ENCODE measurements at regions not wholly inside any gene's neighbourhood (a gene's known extent, or its start where the extent isn't known, plus 50 kb on each side); places are given as distances from the start of the nearest gene placed in this dataset.

- H3K27ac Mint-ChIP-seq = peak overlapping the region in 1 of 7 donors; percentile 74
- no peak overlapping the region for H3K4me3 ChIP-seq (replicated peaks in 1 of 3; ENCODE audit: low read depth in 2 of 3, low read length in 3 of 3)
- intact Hi-C loops (cut with micrococcal nuclease) = no loop called here
- no peaks in the 10 kb centered on the region for H3K36me3 Mint-ChIP-seq
- H2AFZ ChIP-seq (ENCODE audit: insufficient read depth, low read depth, low read length, poor library complexity, severe bottlenecking) = no peak overlapping the region
- no peak for TF ChIP-seq CTCF (IDR thresholded peaks at IDR 0.05)
- H3K4me3 Mint-ChIP-seq = no peak overlapping the region
- DNase-seq = no peak
- 100% methylated on average over 2 of the region's 11 CpGs for WGBS (ENCODE audit: insufficient coverage)
- no peaks in the 10 kb centered on the region for H3K4me1 ChIP-seq (ENCODE audit: control insufficient read depth in 1 of 2, insufficient read depth in 2 of 2, low read length in 2 of 2)
- H3K4me2 ChIP-seq (replicated peaks; ENCODE audit: extremely low read depth, low read length, poor library complexity, severe bottlenecking) = no peak overlapping the region
- H3K9me3 Mint-ChIP-seq = peaks cover 0 to 2% (median 0%) of the 10 kb centered on the region in 7 donors
- H3K27me3 Mint-ChIP-seq (ENCODE audit: low read depth in 3 of 3) = peaks cover 0 to 1% (median 0%) of the 10 kb centered on the region in 3 donors
- H3K79me2 ChIP-seq (ENCODE audit: insufficient read depth, low read length) = no peaks in the 10 kb centered on the region
- H3K9me3 ChIP-seq (replicated peaks in 1 of 2; ENCODE audit: control insufficient read depth in 1 of 2, insufficient read depth in 1 of 2, low read length in 2 of 2) = no peaks in the 10 kb centered on the region
- no peaks in the 10 kb centered on the region for H4K20me1 ChIP-seq (ENCODE audit: insufficient read depth, low read length)
- no peak overlapping the region for H3K27ac ChIP-seq (ENCODE audit: low read depth in 1 of 2, low read length in 2 of 2)
- H3K9ac ChIP-seq (ENCODE audit: insufficient read depth, low read length, poor library complexity, severe bottlenecking) = no peak overlapping the region
- no peaks in the 10 kb centered on the region for H3K36me3 ChIP-seq (replicated peaks in 1 of 2; ENCODE audit: control insufficient read depth in 1 of 2, insufficient read depth in 2 of 2, low read length in 2 of 2)
- H3K27me3 ChIP-seq (ENCODE audit: control insufficient read depth in 2 of 2, insufficient read depth in 2 of 2, low read length in 2 of 2) = no peaks in the 10 kb centered on the region
- H3K4me1 Mint-ChIP-seq = no peaks in the 10 kb centered on the region
Observed at GRCh38 chr4:30920043-30920442, 199.9 kb downstream of the PCDH7 start.

- H3K27me3 ChIP-seq (ENCODE audit: control insufficient read depth in 2 of 2, insufficient read depth in 2 of 2, low read length in 2 of 2) = no peaks in the 10 kb centered on the region
- no peaks in the 10 kb centered on the region for H3K36me3 Mint-ChIP-seq
- peaks cover 0 to 1% (median 0%) of the 10 kb centered on the region in 3 donors for H3K27me3 Mint-ChIP-seq (ENCODE audit: low read depth in 3 of 3)
- no peaks in the 10 kb centered on the region for H3K36me3 ChIP-seq (replicated peaks in 1 of 2; ENCODE audit: control insufficient read depth in 1 of 2, insufficient read depth in 2 of 2, low read length in 2 of 2)
- H3K9me3 Mint-ChIP-seq = peaks cover 0 to 7% (median 0%) of the 10 kb centered on the region in 7 donors
- no peak overlapping the region for H3K27ac ChIP-seq (ENCODE audit: low read depth in 1 of 2, low read length in 2 of 2)
- no peak for TF ChIP-seq CTCF (IDR thresholded peaks at IDR 0.05)
- H3K4me2 ChIP-seq (replicated peaks; ENCODE audit: extremely low read depth, low read length, poor library complexity, severe bottlenecking) = no peak overlapping the region
- no peak overlapping the region for H3K4me3 ChIP-seq (replicated peaks in 1 of 3; ENCODE audit: low read depth in 2 of 3, low read length in 3 of 3)
- DNase-seq = no peak
- no peak overlapping the region for H3K9ac ChIP-seq (ENCODE audit: insufficient read depth, low read length, poor library complexity, severe bottlenecking)
- no peaks in the 10 kb centered on the region for H3K79me2 ChIP-seq (ENCODE audit: insufficient read depth, low read length)
- H3K9me3 ChIP-seq (replicated peaks in 1 of 2; ENCODE audit: control insufficient read depth in 1 of 2, insufficient read depth in 1 of 2, low read length in 2 of 2) = no peaks in the 10 kb centered on the region
- intact Hi-C loops (cut with micrococcal nuclease) = no loop called here
- H2AFZ ChIP-seq (ENCODE audit: insufficient read depth, low read depth, low read length, poor library complexity, severe bottlenecking) = no peak overlapping the region
- H3K4me1 Mint-ChIP-seq = no peaks in the 10 kb centered on the region
- no peaks in the 10 kb centered on the region for H3K4me1 ChIP-seq (ENCODE audit: control insufficient read depth in 1 of 2, insufficient read depth in 2 of 2, low read length in 2 of 2)
- H4K20me1 ChIP-seq (ENCODE audit: insufficient read depth, low read length) = no peaks in the 10 kb centered on the region
- no peak overlapping the region for H3K27ac Mint-ChIP-seq
- 93% methylated on average over 3 of the region's 4 CpGs for WGBS (ENCODE audit: insufficient coverage)
- H3K4me3 Mint-ChIP-seq = no peak overlapping the region
Observed at GRCh38 chr4:30922625-30923024, 202.5 kb downstream of the PCDH7 start.
